GM12878 (cell line): ENCODE measurements at regions not wholly inside any gene's neighbourhood (a gene's known extent, or its start where the extent isn't known, plus 50 kb on each side); places are given as distances from the start of the nearest gene placed in this dataset.

Experiments used
- ATAC-seq: fragments of 200-7000 bp; cut with Tn5 transposase; 3 replicates; pipeline ENCODE4 v1.9.1; 2020; ENCODE audit warnings: mild to moderate bottlenecking, moderate library complexity
- BruUV-seq: library from RNA; stranded (reverse); fragments of 400-500 nt; replicated peaks from 2 replicates; lab custom pipeline; 2021; lab: Mats Ljungman, UMichigan
- CTCF ChIA-PET: fragments of 300-600 bp; sonication (Branson Sonifier 250); formaldehyde crosslinking; extraction: SDS; loops from one replicate; lab custom pipeline; 2021; ENCODE audit warnings: inconsistent platforms; lab: Yijun Ruan, JAX
- POLR2A ChIA-PET: fragments of 350-600 bp; formaldehyde crosslinking; extraction: SDS; loops from one replicate; lab custom pipeline; 2021; ENCODE audit warnings: inconsistent platforms; lab: Charles Lee
- RAD21 ChIA-PET: fragments of 300-600 bp; sonication (Branson Sonifier 250); formaldehyde crosslinking; loops from one replicate; lab custom pipeline; 2023; ENCODE audit warnings: antibody characterized with exemption; ENCODE audit not compliant: unreplicated experiment; lab: Charles Lee
- SMC1A ChIA-PET: fragments of 300-600 bp; sonication (Branson Sonifier 250); formaldehyde crosslinking; loops from one replicate; lab custom pipeline; 2023; ENCODE audit not compliant: unreplicated experiment, uncharacterized antibody; lab: Charles Lee
- DNase-seq: peaks from one replicate; pipeline ENCODE4 v3.0.0-alpha.2; 2011; ENCODE audit warnings: low read depth, low spot score
- FAIRE-seq: peaks from 3 replicates; lab custom pipeline; 2011; peaks lifted over from hg19 to GRCh38; lab: Jason Lieb, UNC
- H2AFZ ChIP-seq: 2 replicates; pipeline ENCODE4 v1.6.0; 2011; ENCODE audit warnings: low read depth, low read length, control low read depth; ENCODE audit not compliant: control insufficient read depth
- H3K27ac ChIP-seq: 2 replicates; pipeline ENCODE4 v1.5.1; 2011; ENCODE audit warnings: control low read depth; ENCODE audit not compliant: control insufficient read depth, insufficient read depth
- H3K27me3 ChIP-seq, 2 experiments: replicated peaks in 1 of 2; 2 replicates each; pipeline versions ENCODE4 v1.6.0 to v1.6.1; 2011; ENCODE audit warnings: low read length in 1 of 2; ENCODE audit not compliant: control insufficient read depth in 2 of 2, insufficient read depth in 2 of 2
- H3K36me3 ChIP-seq, 2 experiments: 2 replicates each; pipeline ENCODE4 v1.5.1; 2011; ENCODE audit warnings: low read length in 1 of 2; ENCODE audit not compliant: control insufficient read depth in 2 of 2, insufficient read depth in 2 of 2
- H3K4me1 ChIP-seq: 2 replicates; pipeline ENCODE4 v1.6.1; 2011; ENCODE audit warnings: mild to moderate bottlenecking, low read length, moderate library complexity, mixed read lengths; ENCODE audit not compliant: control insufficient read depth, insufficient read depth
- H3K4me2 ChIP-seq: 2 replicates; pipeline ENCODE4 v1.6.0; 2011; ENCODE audit warnings: control low read depth; ENCODE audit not compliant: control insufficient read depth, insufficient read depth
- H3K4me3 ChIP-seq: fragments of 200-600 bp; sonication (generic); 2 replicates; pipeline ENCODE4 v1.5.1; 2016
- H3K79me2 ChIP-seq: 2 replicates; pipeline ENCODE4 v1.6.0; 2011; ENCODE audit warnings: low read length; ENCODE audit not compliant: control insufficient read depth, insufficient read depth
- H3K9ac ChIP-seq: 2 replicates; pipeline ENCODE4 v1.8.0; 2011; ENCODE audit warnings: low read length, control low read depth, mixed read lengths; ENCODE audit not compliant: control insufficient read depth, insufficient read depth
- H3K9me3 ChIP-seq: replicated peaks from 3 replicates; pipeline ENCODE4 v1.5.1; 2011; ENCODE audit warnings: mild to moderate bottlenecking, low read length; ENCODE audit not compliant: control insufficient read depth, insufficient read depth
- H4K20me1 ChIP-seq: 2 replicates; pipeline ENCODE4 v1.6.0; 2011; ENCODE audit not compliant: control insufficient read depth, insufficient read depth
- BCLAF1 ChIP-seq: fragments of 450-650 bp; IDR thresholded peaks from 2 replicates; pipeline ENCODE4 v1.6.1; 2017; ENCODE audit warnings: antibody characterized with exemption, mild to moderate bottlenecking, moderate library complexity
- CTCF ChIP-seq, 3 experiments: IDR thresholded peaks in 2 of 3; conservative IDR thresholded peaks in 1 of 3; 2 replicates each; pipeline ENCODE4 v1.5.1; 2011; ENCODE audit warnings: low read depth in 3 of 3, low read length in 3 of 3, mild to moderate bottlenecking in 3 of 3, control low read depth in 2 of 3, moderate library complexity in 2 of 3, inconsistent platforms in 1 of 3, mixed read lengths in 1 of 3; ENCODE audit not compliant: control insufficient read depth in 2 of 3, insufficient read depth in 1 of 3; ENCODE audit errors: extremely low read depth in 1 of 3
- RAD21 ChIP-seq: IDR thresholded peaks from 2 replicates; pipeline ENCODE4 v1.6.1; 2011; ENCODE audit warnings: mild to moderate bottlenecking, low read depth, low read length, moderate library complexity; ENCODE audit not compliant: insufficient read depth
- SMC3 ChIP-seq: IDR thresholded peaks from 2 replicates; pipeline ENCODE4 v1.6.1; 2011; ENCODE audit warnings: low read length, improper control_type of control experiment, borderline replicate concordance
- YY1 ChIP-seq: IDR thresholded peaks from 2 replicates; pipeline ENCODE4 v1.6.1; 2011; ENCODE audit warnings: low read depth, mild to moderate bottlenecking, low read length
- ZNF24 ChIP-seq: fragments of 450-650 bp; IDR thresholded peaks from 2 replicates; pipeline ENCODE4 v1.6.1; 2017; ENCODE audit warnings: antibody characterized with exemption, mild to moderate bottlenecking
- WGBS: methylation state at CpG from one replicate; pipeline ENCODE4 v1.1.6; 2016; ENCODE audit warnings: low lambda C conversion rate; ENCODE audit not compliant: insufficient replicate concordance, insufficient coverage; ENCODE audit errors: missing lambda C conversion rate; 5-methylcytosine and 5-hydroxymethylcytosine counted together
- in situ Hi-C: fragments of 300-500 bp; cut with MboI; formaldehyde crosslinking; loops from 9 replicates; pipeline ENCODE4 v1.14.3; 2018; ENCODE audit warnings: mixed read lengths
- intact Hi-C: fragments of 100-400 bp; cut with micrococcal nuclease; formaldehyde crosslinking; loops from one replicate; pipeline ENCODE4 v1.14.2; 2022; ENCODE audit not compliant: unreplicated experiment

- ChIA-PET CTCF (interaction anchor here (0.8 to 1.1 kb wide), 3 partner anchors 219 to 227 kb away, joined by 3 to 4 read pairs (median 3); no protein-coding TSS in a partner anchor), SMC1A (interaction anchor here (1.1 to 1.3 kb wide), 2 partner anchors 52 to 227 kb away, joined by 3 to 6 read pairs; no protein-coding TSS in a partner anchor), POLR2A (no interaction called here), RAD21 (interaction anchor here (0.9 to 1.3 kb wide), 4 partner anchors 56 to 229 kb away, joined by 3 to 6 read pairs (median 4); partner anchors contain the start of gene SLC44A1)
- H3K79me2 ChIP-seq: no peaks in the 10 kb centered on the region
- FAIRE-seq: no peak
- H3K4me2 ChIP-seq: no peak overlapping the region
- intact Hi-C loops (loop anchor here (1.0 kb wide), 1 partner anchor 227 kb away; no protein-coding TSS in a partner anchor), in situ Hi-C loops (no loop called here)
- no peaks in the 10 kb centered on the region for H3K9me3 ChIP-seq
- 55% methylated on average over 1 of the region's 1 CpG for WGBS
- H2AFZ ChIP-seq: no peak overlapping the region
- no peak overlapping the region for H3K4me3 ChIP-seq
- no peak overlapping the region for H3K27ac ChIP-seq
- peak; percentile 40; the same call in 2 of the 3 replicates for ATAC-seq
- no peaks in the 10 kb centered on the region for H3K27me3 ChIP-seq
- peaks cover 8% of the 10 kb centered on the region for H3K4me1 ChIP-seq
- H3K9ac ChIP-seq: no peak overlapping the region
- no TSS peak for BruUV-seq
- DNase-seq: no peak
- no peaks in the 10 kb centered on the region for H4K20me1 ChIP-seq
- TF ChIP-seq YY1: 0 out of 2 replicates have a peak, but pooled peaks have one; percentile 40
- TF ChIP-seq CTCF (IDR thresholded peaks at IDR 0.05 in 2 of 3, conservative IDR thresholded peaks at IDR 0.05 in 1 of 3; ENCODE audit: control insufficient read depth in 2 of 3, extremely low read depth in 1 of 3, insufficient read depth in 1 of 3, low read depth in 3 of 3, low read length in 3 of 3): peak in 1 of 3 experiments; percentile 23; a peak in 2 of 6 replicates
- peak; percentile 38; the same call in 1 of the 2 replicates for TF ChIP-seq SMC3
- no peak for TF ChIP-seq BCLAF1
- no peak for TF ChIP-seq ZNF24
- peak; percentile 54 for TF ChIP-seq RAD21
- H3K36me3 ChIP-seq: no peaks in the 10 kb centered on the region
Measured at GRCh38 chr9:105188746-105189145, 55.7 kb upstream of the SLC44A1 start.
